B cell (primary cell): ENCODE measurements at regions not wholly inside any gene's neighbourhood (a gene's known extent, or its start where the extent isn't known, plus 50 kb on each side); places are given as distances from the start of the nearest gene placed in this dataset.

Experiments used
- ATAC-seq: fragments of 200-7000 bp; cut with Tn5 transposase; one replicate; pipeline ENCODE4 v1.10.0; 2021; ENCODE audit warnings: low read depth, mild to moderate bottlenecking, moderate number of reproducible peaks, moderate library complexity
- CTCF ChIA-PET: fragments of 350-600 bp; sonication (Branson Sonifier 250); formaldehyde crosslinking; loops from one replicate; lab custom pipeline; 2021; ENCODE audit warnings: antibody characterized with exemption, inconsistent platforms; lab: Charles Lee
- POLR2A ChIA-PET: fragments of 350-600 bp; sonication (Branson Sonifier 250); formaldehyde crosslinking; loops from one replicate; lab custom pipeline; 2021; ENCODE audit warnings: antibody characterized with exemption; lab: Charles Lee
- DNase-seq: peaks from one replicate; pipeline ENCODE4 v3.0.0; 2013
- H2AFZ ChIP-seq: 2 replicates; pipeline ENCODE4 v1.6.1; 2012; ENCODE audit warnings: mild to moderate bottlenecking, low read depth, low read length; ENCODE audit not compliant: insufficient read depth, poor library complexity, severe bottlenecking
- H3K27ac ChIP-seq, 2 donors: 1 replicate in 1 of 2; 2 replicates in 1 of 2; pipeline ENCODE4 v1.5.1; 2012 to 2013; ENCODE audit warnings: low read length in 2 of 2, mild to moderate bottlenecking in 2 of 2, moderate library complexity in 1 of 2
- H3K27me3 ChIP-seq, 4 experiments: fragments of 200-600 bp in 1 of 4; sonication (generic) in 1 of 4; replicated peaks in 1 of 4; 1 replicate in 2 of 4; 2 replicates in 2 of 4; pipeline versions ENCODE4 v1.6.1 to v1.7.0; 2013 to 2016; ENCODE audit warnings: low read length in 3 of 4, mild to moderate bottlenecking in 2 of 4, mixed read lengths in 1 of 4, moderate library complexity in 1 of 4; ENCODE audit not compliant: insufficient read depth in 4 of 4, control insufficient read depth in 3 of 4; ENCODE audit errors: control extremely low read depth in 1 of 4
- H3K36me3 ChIP-seq, 2 experiments: replicated peaks in 1 of 2; 1 replicate in 1 of 2; 2 replicates in 1 of 2; pipeline versions ENCODE4 v1.6.1 to v1.7.1; 2013; ENCODE audit warnings: low read length in 1 of 2; ENCODE audit not compliant: insufficient read depth in 2 of 2, control insufficient read depth in 1 of 2; ENCODE audit errors: control extremely low read depth in 1 of 2, extremely low read depth in 1 of 2
- H3K4me1 ChIP-seq, 2 donors: fragments of 200-600 bp in 1 of 2; sonication (generic) in 1 of 2; 1 replicate in 1 of 2; 2 replicates in 1 of 2; pipeline versions ENCODE4 v1.5.1 to v1.6.1; 2013 to 2017; ENCODE audit warnings: low read length in 2 of 2; ENCODE audit not compliant: control insufficient read depth in 2 of 2, insufficient read depth in 2 of 2
- H3K4me2 ChIP-seq: replicated peaks from 2 replicates; pipeline ENCODE3; 2012; ENCODE audit warnings: mild to moderate bottlenecking, low read depth, low read length; ENCODE audit not compliant: poor library complexity, severe bottlenecking
- H3K4me3 ChIP-seq, 5 experiments: fragments of 200-600 bp in 1 of 5; sonication (generic) in 1 of 5; 1 replicate in 3 of 5; 2 replicates in 2 of 5; pipeline versions ENCODE4 v1.5.1 to v1.7.0; 2011 to 2016; ENCODE audit warnings: low read length in 4 of 5, mild to moderate bottlenecking in 4 of 5, low read depth in 2 of 5, control low read depth in 1 of 5, moderate library complexity in 1 of 5; ENCODE audit not compliant: insufficient read depth in 1 of 5; ENCODE audit errors: control extremely low read depth in 1 of 5, extremely low read depth in 1 of 5
- H3K79me2 ChIP-seq: fragments of 200-600 bp; sonication (generic); one replicate; pipeline ENCODE4 v1.6.0; 2016; ENCODE audit warnings: low read length; ENCODE audit not compliant: control insufficient read depth, insufficient read depth
- H3K9ac ChIP-seq: fragments of 200-600 bp; sonication (generic); 2 replicates; pipeline ENCODE4 v1.6.1; 2017; ENCODE audit warnings: mild to moderate bottlenecking, low read length, moderate library complexity
- H3K9me3 ChIP-seq, 3 donors: one replicate each; pipeline versions ENCODE4 v1.6.1 to v1.7.1; 2013; ENCODE audit warnings: low read length in 2 of 3; ENCODE audit not compliant: control insufficient read depth in 2 of 3, insufficient read depth in 1 of 3; ENCODE audit errors: control extremely low read depth in 1 of 3
- H4K20me1 ChIP-seq: 2 replicates; pipeline ENCODE4 v1.6.0; 2012; ENCODE audit warnings: mild to moderate bottlenecking, low read length; ENCODE audit not compliant: insufficient read depth, control insufficient read depth, poor library complexity, severe bottlenecking
- H3K27ac Mint-ChIP-seq: one replicate; pipeline ENCODE4 v1.8.0; 2021; ENCODE audit warnings: mixed read lengths
- H3K27me3 Mint-ChIP-seq: one replicate; pipeline ENCODE4 v1.8.0; 2021; ENCODE audit warnings: mixed read lengths
- H3K4me1 Mint-ChIP-seq: one replicate; pipeline ENCODE4 v1.8.0; 2021; ENCODE audit warnings: mixed read lengths
- H3K4me3 Mint-ChIP-seq: one replicate; pipeline ENCODE4 v1.8.0; 2021; ENCODE audit warnings: mixed read lengths
- H3K9me3 Mint-ChIP-seq: one replicate; pipeline ENCODE4 v1.8.0; 2022; ENCODE audit warnings: mixed read lengths; ENCODE audit not compliant: insufficient read depth
- EZH2 ChIP-seq: IDR thresholded peaks from 2 replicates; pipeline ENCODE4 v1.6.1; 2012; ENCODE audit warnings: borderline replicate concordance, low read depth, mild to moderate bottlenecking, moderate library complexity, low read length; ENCODE audit not compliant: insufficient read depth, poor library complexity, severe bottlenecking
- WGBS: methylation state at CpG from one replicate; pipeline ENCODE4 v1.1.5; 2013; ENCODE audit warnings: missing lambda C conversion rate; ENCODE audit not compliant: insufficient coverage; 5-methylcytosine and 5-hydroxymethylcytosine counted together
- intact Hi-C: fragments of 100-400 bp; cut with micrococcal nuclease; formaldehyde crosslinking; loops from one replicate; pipeline ENCODE4 v1.10.0; 2022
- TF ChIP-seq, protein P1 (sequence below): fragments of 200-600 bp; IDR thresholded peaks from one replicate; pipeline ENCODE4 v1.8.0; 2022; ENCODE audit warnings: antibody characterized with exemption, mild to moderate bottlenecking

DNA sequence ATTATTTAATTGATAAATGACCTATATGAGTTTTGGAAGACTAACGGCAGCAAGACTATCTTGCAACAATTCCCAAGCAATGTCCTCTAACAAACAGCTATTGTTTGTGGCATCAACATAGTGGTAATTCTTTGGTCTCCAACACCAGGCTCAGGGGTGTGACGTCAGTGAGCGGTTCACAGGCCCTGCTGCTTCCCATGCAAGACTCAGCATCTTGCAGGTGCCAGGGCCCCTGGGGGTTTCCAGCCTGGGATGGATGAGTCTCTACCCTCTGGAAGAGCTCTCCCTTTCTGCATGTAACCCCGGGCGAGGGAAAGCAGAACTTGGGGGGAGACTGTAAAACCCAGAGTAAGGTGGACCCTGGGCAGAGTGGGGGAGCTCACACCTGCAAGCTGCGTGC is 164.7 kb downstream of the ACTR3B start:
- Histone ChIP-seq H3K36me3 (no peaks in the 10 kb centered on the region), H2AFZ (no peak overlapping the region), H3K4me2 (no peak overlapping the region), H3K9ac (no peak overlapping the region), H3K4me3 (no peak overlapping the region), H3K4me1 (no peaks in the 10 kb centered on the region), H3K9me3 (peaks cover 0 to 28% (median 5%) of the 10 kb centered on the region in 3 donors), H3K27ac (no peak overlapping the region), H3K27me3 (peaks cover 0 to 24% (median 4%) of the 10 kb centered on the region in 4 experiments), H4K20me1 (no peaks in the 10 kb centered on the region), H3K79me2 (no peaks in the 10 kb centered on the region)
- DNase-seq (no peak), ATAC-seq (no peak)
- no peak overlapping the region for H3K27ac Mint-ChIP-seq
- H3K4me1 Mint-ChIP-seq, result no peaks in the 10 kb centered on the region
- TF ChIP-seq EZH2, result no peak
- TF ChIP-seq, protein P1, sequence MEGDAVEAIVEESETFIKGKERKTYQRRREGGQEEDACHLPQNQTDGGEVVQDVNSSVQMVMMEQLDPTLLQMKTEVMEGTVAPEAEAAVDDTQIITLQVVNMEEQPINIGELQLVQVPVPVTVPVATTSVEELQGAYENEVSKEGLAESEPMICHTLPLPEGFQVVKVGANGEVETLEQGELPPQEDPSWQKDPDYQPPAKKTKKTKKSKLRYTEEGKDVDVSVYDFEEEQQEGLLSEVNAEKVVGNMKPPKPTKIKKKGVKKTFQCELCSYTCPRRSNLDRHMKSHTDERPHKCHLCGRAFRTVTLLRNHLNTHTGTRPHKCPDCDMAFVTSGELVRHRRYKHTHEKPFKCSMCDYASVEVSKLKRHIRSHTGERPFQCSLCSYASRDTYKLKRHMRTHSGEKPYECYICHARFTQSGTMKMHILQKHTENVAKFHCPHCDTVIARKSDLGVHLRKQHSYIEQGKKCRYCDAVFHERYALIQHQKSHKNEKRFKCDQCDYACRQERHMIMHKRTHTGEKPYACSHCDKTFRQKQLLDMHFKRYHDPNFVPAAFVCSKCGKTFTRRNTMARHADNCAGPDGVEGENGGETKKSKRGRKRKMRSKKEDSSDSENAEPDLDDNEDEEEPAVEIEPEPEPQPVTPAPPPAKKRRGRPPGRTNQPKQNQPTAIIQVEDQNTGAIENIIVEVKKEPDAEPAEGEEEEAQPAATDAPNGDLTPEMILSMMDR, result no peak
- WGBS, result 78% methylated on average over 5 of the region's 6 CpGs
- H3K27me3 Mint-ChIP-seq, result peaks cover 37% of the 10 kb centered on the region
- H3K9me3 Mint-ChIP-seq, result peaks cover 9% of the 10 kb centered on the region
- ChIA-PET CTCF (no interaction called here), POLR2A (no interaction called here)
- intact Hi-C loops, result no loop called here
- H3K4me3 Mint-ChIP-seq, result no peak overlapping the region

DNA sequence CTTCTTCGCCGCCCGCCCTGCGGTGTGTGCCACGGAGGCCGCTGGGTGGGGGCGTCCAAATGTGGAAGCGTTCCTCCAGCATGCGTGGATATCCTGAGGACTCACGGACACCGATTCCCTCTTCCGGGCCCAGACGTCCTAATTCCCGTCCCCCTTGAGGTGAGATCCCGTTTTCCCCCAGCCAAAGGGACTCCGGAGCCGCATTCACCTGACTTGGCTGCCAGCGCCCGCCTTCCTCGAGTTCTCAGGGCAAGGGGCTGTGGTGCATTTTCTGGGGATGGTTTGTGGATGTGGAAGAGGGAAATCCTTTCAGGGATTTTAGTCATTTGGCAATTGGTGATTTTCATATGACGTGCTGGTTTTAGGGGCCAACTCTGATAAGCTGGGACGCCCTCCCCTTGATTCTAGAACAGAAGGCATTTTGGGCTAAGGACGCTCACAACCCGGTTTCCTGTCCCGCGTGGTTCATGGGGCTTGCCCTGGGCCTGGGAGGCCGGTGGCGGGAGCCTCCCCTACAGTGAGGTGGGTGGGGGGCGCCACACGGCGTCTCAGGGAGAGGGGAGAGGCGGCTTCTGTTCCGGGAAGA is 165.4 kb downstream of the ACTR3B start:
- Mint-ChIP-seq H3K27me3 (peaks cover 37% of the 10 kb centered on the region), H3K4me1 (no peaks in the 10 kb centered on the region), H3K27ac (no peak overlapping the region), H3K4me3 (no peak overlapping the region), H3K9me3 (peaks cover 9% of the 10 kb centered on the region)
- Histone ChIP-seq H3K9me3 (peaks cover 0 to 25% (median 5%) of the 10 kb centered on the region in 3 donors), H3K27ac (no peak overlapping the region), H3K79me2 (no peaks in the 10 kb centered on the region), H2AFZ (no peak overlapping the region), H3K4me1 (no peaks in the 10 kb centered on the region), H3K27me3 (peaks cover 0 to 24% (median 4%) of the 10 kb centered on the region in 4 experiments), H3K4me2 (no peak overlapping the region), H3K4me3 (no peak overlapping the region), H3K36me3 (no peaks in the 10 kb centered on the region), H3K9ac (no peak overlapping the region), H4K20me1 (no peaks in the 10 kb centered on the region)
- TF ChIP-seq, protein P1, result no peak
- TF ChIP-seq EZH2, result no peak
- WGBS, result 30% methylated on average over 31 of the region's 33 CpGs
- ATAC-seq (no peak), DNase-seq (no peak)
- ChIA-PET POLR2A (no interaction called here), CTCF (no interaction called here)
- intact Hi-C loops, result no loop called here
